H1 (cell line): ENCODE measurements at regions not wholly inside any gene's neighbourhood (a gene's known extent, or its start where the extent isn't known, plus 50 kb on each side); places are given as distances from the start of the nearest gene placed in this dataset.

Experiments used
- CBX5 ChIP-seq: fragments of 300-800, 300-1000 bp; sonication (generic); IDR thresholded peaks from 2 replicates; pipeline ENCODE4 v1.7.1; 2016; ENCODE audit warnings: antibody characterized with exemption, low read length, low read depth
- PHF8 ChIP-seq: fragments of 200-600 bp; sonication (generic); conservative IDR thresholded peaks from 2 replicates; pipeline ENCODE4 v1.7.1; 2012; ENCODE audit warnings: low read depth, mild to moderate bottlenecking, inconsistent platforms, low read length, moderate library complexity

GRCh38 chr3:10555263-10555662, 49.9 kb upstream of the ATP2B2 start (continued):
- TF ChIP-seq PHF8 (no peak), CBX5 (no peak)
